ENCODE measurements at regions not wholly inside any gene's neighbourhood (a gene's known extent, or its start where the extent isn't known, plus 50 kb on each side); places are given as distances from the start of the nearest gene placed in this dataset.

DNA sequence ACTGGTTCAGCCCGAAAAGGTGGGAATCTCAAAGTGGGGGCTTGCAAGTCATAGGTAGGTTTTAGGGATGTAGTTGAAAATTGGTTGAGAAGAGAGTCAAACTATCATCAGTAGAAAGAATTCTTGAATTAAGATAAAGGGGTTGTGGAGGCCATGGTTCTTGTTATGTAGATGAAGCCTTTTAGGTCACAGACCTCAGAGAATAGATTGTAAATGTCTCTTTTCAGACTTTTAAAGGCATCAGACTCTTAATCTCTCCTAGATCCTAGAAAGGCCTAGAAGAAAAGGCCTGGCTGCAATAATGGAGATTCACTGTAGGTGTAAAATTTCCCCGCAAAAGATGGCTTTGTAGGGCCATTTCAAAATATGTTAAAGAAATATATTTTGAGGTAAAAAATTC is 96.4 kb downstream of the PSAT1 start:
- intact Hi-C loops (cut with micrococcal nuclease), result no loop called here
- ChIA-PET POLR2A (no interaction called here), CTCF (no interaction called here)
- H3K9me1 ChIP-seq (replicated peaks; ENCODE audit: control insufficient read depth, extremely low read depth, insufficient read depth, low read length), result no peaks in the 10 kb centered on the region
- no peak overlapping the region for H3K4me2 ChIP-seq (ENCODE audit: insufficient read depth, low read length)
- no peaks in the 10 kb centered on the region for H3K36me3 ChIP-seq (ENCODE audit: control insufficient read depth in 2 of 2, extremely low read depth in 1 of 2, insufficient read depth in 2 of 2, low read length in 2 of 2)
- FAIRE-seq (no peak), DNase-seq (ENCODE audit: low read depth, low spot score) (no peak)
- no peaks in the 10 kb centered on the region for H3K4me1 ChIP-seq (ENCODE audit: control insufficient read depth, extremely low read depth, insufficient read depth, low read length)
- H4K20me1 ChIP-seq (replicated peaks; ENCODE audit: control insufficient read depth, extremely low read depth, insufficient read depth, low read length), result no peaks in the 10 kb centered on the region
- no peaks in the 10 kb centered on the region for H3K79me2 ChIP-seq (ENCODE audit: control insufficient read depth, insufficient read depth, low read length)
- no peak overlapping the region for H3K4me3 ChIP-seq (replicated peaks in 1 of 3; ENCODE audit: insufficient read depth in 1 of 3, low read depth in 1 of 3, low read length in 3 of 3)
- no TSS peak for BruUV-seq (replicated peaks)
- no peak overlapping the region for H3K9ac ChIP-seq (replicated peaks; ENCODE audit: extremely low read depth, insufficient read depth, low read length)
- peaks cover 0 to 2% of the 10 kb centered on the region in 2 experiments for H3K27me3 ChIP-seq (ENCODE audit: control insufficient read depth in 2 of 2, insufficient read depth in 2 of 2, low read length in 2 of 2)
- H3K9me3 ChIP-seq (replicated peaks; ENCODE audit: control insufficient read depth, insufficient read depth, low read length), result no peaks in the 10 kb centered on the region
- no peak overlapping the region for H2AFZ ChIP-seq (ENCODE audit: low read depth, low read length)
- no peak overlapping the region for H3K27ac ChIP-seq (ENCODE audit: insufficient read depth, low read depth, low read length)
- dilution Hi-C loops (cut with MboI; ENCODE audit: extremely low pct_ligation_motif_present, low sequenced_read_pairs), result no loop called here
- TF ChIP-seq POLR2AphosphoS5 (IDR thresholded peaks at IDR 0.05; ENCODE audit: insufficient read depth, low read depth, low read length) (no peak), GATA2 (IDR thresholded peaks at IDR 0.05; ENCODE audit: insufficient read depth, insufficient read length, low read depth, low read length) (no peak), JUN (IDR thresholded peaks at IDR 0.05; ENCODE audit: borderline replicate concordance, insufficient read depth, insufficient read length, low read depth) (no peak), POLR2A (IDR thresholded peaks at IDR 0.05; ENCODE audit: low read depth, low read length) (no peak), FOS (IDR thresholded peaks at IDR 0.05; ENCODE audit: borderline replicate concordance, insufficient read depth, low read length) (no peak), EZH2 (IDR thresholded peaks at IDR 0.05; ENCODE audit: borderline replicate concordance, low read depth, low read length, severe bottlenecking) (no peak), MYC (IDR thresholded peaks at IDR 0.05; ENCODE audit: low read depth, low read length) (no peak)
- TF ChIP-seq, protein P1, sequence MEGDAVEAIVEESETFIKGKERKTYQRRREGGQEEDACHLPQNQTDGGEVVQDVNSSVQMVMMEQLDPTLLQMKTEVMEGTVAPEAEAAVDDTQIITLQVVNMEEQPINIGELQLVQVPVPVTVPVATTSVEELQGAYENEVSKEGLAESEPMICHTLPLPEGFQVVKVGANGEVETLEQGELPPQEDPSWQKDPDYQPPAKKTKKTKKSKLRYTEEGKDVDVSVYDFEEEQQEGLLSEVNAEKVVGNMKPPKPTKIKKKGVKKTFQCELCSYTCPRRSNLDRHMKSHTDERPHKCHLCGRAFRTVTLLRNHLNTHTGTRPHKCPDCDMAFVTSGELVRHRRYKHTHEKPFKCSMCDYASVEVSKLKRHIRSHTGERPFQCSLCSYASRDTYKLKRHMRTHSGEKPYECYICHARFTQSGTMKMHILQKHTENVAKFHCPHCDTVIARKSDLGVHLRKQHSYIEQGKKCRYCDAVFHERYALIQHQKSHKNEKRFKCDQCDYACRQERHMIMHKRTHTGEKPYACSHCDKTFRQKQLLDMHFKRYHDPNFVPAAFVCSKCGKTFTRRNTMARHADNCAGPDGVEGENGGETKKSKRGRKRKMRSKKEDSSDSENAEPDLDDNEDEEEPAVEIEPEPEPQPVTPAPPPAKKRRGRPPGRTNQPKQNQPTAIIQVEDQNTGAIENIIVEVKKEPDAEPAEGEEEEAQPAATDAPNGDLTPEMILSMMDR (IDR thresholded peaks at IDR 0.05; ENCODE audit: extremely low read depth in 1 of 2, insufficient read depth in 1 of 2, low read depth in 1 of 2, low read length in 2 of 2), result no peak
- TF ChIP-seq, protein P2, sequence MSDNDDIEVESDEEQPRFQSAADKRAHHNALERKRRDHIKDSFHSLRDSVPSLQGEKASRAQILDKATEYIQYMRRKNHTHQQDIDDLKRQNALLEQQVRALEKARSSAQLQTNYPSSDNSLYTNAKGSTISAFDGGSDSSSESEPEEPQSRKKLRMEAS (IDR thresholded peaks at IDR 0.05; ENCODE audit: insufficient read depth, insufficient read length), result no peak
